GM19438 (cell line): ENCODE measurements at regions not wholly inside any gene's neighbourhood (a gene's known extent, or its start where the extent isn't known, plus 50 kb on each side); places are given as distances from the start of the nearest gene placed in this dataset.
"Not testable (repeated sequence)": the region's sequence is repeated elsewhere in the genome, so short reads cannot be mapped to it uniquely, and the experiment has no call there.

Source experiments
- ATAC-seq: cut with Tn5 transposase; IDR thresholded peaks from one replicate; pipeline ENCODE4 v1.9.1; 2021; ENCODE audit warnings: low read depth; ENCODE audit not compliant: unreplicated experiment

GRCh38 chr6:71049198-71049770 lies 92.4 kb upstream of the B3GAT2 start:
- no peak for ATAC-seq

- ATAC-seq: no peak
Measured at GRCh38 chr6:71053475-71053874, 96.6 kb upstream of the B3GAT2 start.

DNA sequence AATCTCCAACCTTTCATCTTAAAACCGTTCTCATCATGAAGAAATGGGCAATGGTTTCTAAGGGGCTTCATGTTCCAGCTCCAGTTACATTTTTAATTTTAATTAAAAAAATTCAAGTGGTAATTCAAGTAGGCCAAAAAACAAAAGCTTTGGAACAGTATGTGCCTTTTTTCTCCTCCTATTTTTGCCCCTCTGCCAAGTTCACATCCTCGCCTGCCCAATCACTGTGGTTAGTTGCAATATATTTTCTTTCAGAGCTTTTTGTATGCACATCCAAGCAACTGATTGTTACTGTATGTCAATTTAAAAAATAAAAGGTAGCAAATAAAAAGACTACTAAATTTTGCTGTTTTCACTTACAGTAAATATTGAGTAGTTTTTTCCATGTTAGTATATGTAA lies 99.8 kb upstream of the B3GAT2 start:
- ATAC-seq: no peak

GRCh38 chr6:71066153-71066552 lies 109.3 kb upstream of the B3GAT2 start:
- no peak for ATAC-seq

DNA sequence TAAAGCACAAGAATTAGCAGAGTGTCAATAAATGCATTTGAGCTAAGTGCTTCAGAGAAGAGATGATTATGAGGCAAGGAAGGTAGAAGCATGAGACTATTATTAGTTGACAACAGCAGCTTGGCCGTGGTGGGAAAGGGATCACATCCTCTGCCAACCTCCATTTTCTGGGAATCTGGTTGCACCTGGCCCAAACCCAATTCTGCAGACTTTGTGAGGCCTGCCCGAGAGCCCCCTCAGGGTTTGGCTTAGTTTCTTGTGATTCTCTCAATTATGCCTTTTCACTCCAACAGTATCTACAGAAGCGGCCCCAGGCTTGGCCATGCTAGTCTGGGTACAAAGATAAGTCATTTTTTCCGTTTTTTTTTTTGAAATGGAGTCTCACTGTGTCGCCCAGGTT lies 111.0 kb upstream of the B3GAT2 start:
- no peak for ATAC-seq

DNA sequence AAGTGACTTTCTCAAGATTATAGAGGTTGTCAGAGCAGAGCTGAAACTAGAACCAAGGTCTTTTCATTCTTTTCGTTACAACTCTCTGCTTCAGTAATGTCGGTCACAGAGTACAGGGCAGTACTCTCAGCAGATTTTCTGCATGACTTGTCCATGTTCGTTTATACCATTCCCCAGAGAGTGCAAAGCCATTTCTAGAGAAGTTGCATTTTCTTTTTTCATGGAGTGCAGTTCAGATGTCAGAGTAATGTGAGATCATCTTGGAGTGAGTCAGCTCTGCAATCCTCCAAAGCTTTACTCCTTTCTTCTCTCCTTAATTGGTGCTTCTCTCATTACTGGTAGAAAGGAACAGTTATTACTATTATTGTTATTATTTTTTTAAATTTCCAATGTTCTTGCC lies 115.6 kb upstream of the B3GAT2 start:
- ATAC-seq: no peak

DNA sequence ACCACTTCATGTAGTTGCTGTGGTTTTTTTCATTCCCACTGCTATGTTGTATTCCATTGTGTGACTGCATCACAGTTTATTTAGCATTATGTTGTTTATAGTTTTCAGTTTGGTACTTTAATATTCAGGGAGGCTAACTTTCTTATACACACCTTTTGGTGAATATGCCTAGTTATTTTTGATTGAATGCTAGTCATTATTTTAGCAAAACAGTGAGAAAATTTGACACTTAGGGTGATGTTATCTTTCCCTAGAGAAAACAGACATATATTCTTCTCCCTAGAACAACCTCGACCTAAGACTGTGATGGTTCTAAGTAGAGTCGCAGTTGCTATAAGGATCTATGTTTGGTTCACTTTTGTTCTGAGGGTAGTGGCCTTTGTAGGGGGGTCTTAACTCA lies 120.8 kb upstream of the B3GAT2 start:
- no peak for ATAC-seq

DNA sequence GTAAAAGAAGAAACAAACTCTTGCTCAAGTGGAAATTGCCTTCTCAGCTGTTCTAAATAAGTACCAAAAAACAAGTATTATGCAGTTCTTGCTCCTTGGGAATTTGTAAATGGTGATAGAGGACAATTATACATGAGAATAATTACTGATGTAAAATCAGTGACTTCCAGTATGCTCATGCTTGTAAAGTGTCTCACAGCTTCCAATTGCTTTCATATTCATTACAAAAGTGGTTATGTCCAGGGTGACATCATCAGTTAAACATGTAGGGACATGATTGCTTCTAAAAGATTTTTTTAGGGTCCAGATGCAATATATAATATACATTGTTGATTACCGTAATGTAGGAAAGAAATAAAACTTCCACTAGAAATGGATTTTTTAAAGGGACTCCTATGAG lies 122.8 kb upstream of the B3GAT2 start:
- no peak for ATAC-seq

DNA sequence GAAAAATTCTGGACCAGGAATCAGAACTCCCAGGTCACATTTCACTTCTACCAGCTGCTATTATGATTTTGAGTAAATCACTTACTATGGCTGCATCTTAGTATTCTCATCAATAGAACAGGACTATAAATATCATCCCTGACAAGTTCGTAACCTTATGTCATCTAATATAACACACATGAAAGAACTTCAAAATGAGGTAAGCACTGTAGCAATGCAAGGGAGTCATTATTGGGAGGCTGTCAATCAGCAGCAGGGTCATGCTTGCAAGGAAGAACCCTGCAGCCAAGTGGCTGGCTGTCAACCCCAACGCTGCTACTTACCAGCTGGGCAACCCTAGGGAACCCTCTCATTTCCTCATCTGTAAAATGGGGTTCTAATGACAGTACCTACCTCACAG lies 123.3 kb upstream of the B3GAT2 start:
- no peak for ATAC-seq

DNA sequence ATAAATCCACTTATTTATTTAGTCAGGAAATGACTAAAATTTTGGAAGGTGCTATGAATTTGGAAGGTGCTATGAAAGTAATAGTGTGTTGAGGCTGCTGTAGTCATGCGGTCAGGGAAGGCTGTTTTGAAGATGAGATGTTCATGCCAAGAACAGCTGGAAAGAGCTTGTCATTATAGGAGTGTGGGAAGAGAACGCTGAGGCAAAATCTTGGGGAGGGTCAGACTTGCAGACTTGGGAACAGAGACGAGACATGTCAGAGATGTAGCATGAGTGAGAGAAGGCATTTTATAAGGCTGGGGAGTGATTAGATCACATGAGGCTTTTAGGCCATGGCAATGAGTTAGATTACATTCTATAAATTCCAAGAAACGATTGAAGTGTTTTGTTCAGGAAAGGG lies 124.0 kb upstream of the B3GAT2 start:
- ATAC-seq: no peak

GRCh38 chr6:71082033-71082650 lies 125.3 kb upstream of the B3GAT2 start:
- ATAC-seq: no peak

- ATAC-seq: no peak
Measured at GRCh38 chr6:71083308-71083820, 126.5 kb upstream of the B3GAT2 start.

GRCh38 chr6:71088166-71088565 lies 131.3 kb upstream of the B3GAT2 start:
- ATAC-seq: no peak

DNA sequence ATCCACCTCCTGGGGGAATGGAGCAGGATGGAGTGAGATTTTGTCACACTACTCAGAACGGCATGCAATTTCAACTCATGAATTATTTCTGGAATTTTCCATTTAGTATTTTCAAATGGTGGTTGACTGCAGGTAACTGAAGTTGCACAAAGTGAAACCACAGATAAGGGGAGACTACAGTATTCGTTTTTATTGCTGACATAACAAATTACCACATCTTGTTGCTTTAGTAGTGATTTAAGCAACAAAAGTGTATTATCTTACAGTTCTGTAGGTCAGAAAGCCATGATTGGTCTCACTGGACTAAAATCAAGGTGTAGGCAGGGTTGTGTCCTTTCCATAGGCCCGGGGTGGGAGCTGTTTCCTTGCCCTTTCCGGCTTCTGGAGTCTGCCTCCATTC lies 133.4 kb upstream of the B3GAT2 start:
- ATAC-seq: no peak

DNA sequence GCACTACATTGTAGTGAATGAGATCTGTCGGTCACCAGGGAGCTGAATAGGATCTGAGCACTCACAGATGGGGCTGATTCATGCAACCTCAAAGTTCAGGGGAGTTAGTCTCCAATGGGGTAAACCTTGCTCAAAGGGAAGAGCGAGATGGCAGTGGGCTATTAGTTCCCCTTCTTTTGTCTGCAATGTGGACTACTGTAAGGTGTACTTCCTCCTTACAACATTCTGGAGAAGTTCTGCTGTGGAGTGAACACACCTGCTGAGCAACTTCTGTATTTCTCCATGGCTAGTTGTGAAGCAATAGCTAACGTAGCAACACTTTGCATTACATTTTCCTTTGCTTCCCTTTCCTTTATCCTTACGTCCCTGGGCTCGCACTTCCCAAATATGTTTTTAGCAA lies 134.3 kb upstream of the B3GAT2 start:
- ATAC-seq: no peak

DNA sequence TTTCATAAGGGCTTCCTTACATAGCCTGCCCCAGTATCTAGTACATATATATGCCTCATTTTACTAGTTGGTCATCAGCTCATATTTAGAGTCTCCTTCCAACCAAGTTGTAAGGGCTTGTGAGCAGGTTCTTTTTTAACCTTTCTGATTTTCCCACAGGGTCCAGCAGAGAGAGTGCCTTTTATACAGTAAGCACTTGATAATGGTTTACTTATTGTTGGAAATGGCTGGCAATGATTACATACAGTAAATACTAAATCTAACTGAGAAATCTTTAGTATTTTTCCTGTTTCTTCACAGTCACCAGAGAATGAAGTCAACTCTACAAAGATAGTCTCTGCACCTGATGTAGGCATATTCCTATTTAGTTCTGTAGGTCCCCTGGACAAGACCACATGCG lies 135.1 kb upstream of the B3GAT2 start:
- ATAC-seq: no peak

DNA sequence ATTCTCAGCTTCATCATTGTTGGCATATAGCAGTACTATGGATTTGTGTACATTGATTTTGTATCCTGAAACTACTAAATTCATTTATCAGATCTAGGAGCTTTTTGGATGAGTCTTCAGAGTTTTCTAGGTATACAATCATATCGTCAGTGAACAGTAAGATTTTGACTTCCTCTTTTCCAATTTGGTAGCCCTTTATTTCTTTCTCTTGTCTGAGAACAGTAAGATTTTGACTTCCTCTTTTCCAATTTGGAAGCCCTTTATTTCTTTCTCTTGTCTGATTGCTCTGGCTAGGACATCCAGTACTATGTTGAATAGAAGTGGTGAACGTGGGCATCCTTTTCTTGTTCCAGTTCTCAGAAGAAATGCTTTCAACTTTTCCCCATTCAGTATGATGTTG lies 140.4 kb upstream of the B3GAT2 start:
- not testable (repeated sequence) for ATAC-seq

- ATAC-seq: no peak
Measured at GRCh38 chr6:71099649-71100048, 142.8 kb upstream of the B3GAT2 start.

DNA sequence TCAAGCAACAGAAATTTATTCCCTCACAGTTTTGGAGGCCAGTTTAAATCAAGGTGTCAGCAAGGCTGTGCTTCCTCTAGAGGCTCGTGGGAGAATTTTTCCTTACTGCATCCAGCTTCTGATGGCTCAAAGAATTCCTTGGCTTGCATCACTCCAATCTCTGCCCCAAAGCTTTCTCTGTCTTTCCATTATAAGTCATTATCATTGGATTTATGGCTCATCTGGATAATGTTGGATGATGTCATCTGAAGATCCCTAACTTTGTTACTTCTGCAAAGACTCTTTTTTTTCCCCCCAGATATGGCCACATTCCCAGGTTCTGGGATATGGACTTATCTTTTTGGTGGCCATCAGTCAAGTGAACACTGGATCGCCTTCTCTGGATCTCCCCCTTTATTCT lies 146.3 kb upstream of the B3GAT2 start:
- no peak for ATAC-seq

DNA sequence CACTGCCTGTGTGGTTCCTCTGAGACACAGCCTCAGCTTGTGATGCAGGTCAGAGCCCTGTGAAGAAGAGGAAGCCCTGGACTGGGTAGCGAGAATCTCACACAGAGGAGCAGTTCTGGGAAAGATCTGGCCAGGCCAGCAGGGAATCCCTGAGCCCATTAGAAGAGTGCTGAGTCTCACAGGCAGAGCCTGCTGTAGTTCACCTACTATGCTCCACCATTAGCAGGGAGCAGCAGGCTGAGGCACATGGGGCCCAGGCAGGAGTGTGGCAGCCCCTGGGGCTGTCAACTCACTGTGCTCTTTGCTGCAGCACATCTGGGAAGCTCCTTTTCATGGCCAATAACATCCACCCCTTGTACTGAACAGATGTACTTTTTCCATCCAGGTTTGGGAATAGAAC lies 146.8 kb upstream of the B3GAT2 start:
- ATAC-seq: no peak

GRCh38 chr6:71106276-71106675 lies 149.4 kb upstream of the B3GAT2 start:
- no peak for ATAC-seq

DNA sequence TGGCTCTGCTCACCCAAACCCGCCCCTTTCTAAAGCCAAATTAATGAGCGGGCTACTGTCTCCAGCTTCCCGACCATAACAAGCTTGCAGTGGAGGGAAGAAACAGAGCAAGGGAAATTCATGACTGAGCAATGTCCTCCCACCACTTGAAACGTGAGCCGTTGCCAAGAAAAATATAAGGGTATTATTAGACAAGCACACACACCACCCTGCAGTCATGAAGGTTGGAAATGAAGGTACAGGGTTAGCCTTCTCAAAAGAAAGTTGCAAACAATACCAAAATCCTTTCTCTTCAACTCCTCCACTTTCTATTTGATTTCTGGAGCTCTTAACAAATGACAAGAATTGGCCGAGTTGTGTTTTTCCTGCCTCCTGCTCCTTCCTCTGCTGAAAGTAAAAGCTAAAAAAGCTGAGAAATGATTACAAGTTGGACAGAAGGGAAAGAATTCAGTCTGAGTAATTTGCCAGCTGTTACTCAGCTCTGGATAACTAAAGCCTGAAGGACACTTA lies 151.1 kb upstream of the B3GAT2 start:
- ATAC-seq: no peak
